ENCODE measurements at regions not wholly inside any gene's neighbourhood (a gene's known extent, or its start where the extent isn't known, plus 50 kb on each side); places are given as distances from the start of the nearest gene placed in this dataset.

DNA sequence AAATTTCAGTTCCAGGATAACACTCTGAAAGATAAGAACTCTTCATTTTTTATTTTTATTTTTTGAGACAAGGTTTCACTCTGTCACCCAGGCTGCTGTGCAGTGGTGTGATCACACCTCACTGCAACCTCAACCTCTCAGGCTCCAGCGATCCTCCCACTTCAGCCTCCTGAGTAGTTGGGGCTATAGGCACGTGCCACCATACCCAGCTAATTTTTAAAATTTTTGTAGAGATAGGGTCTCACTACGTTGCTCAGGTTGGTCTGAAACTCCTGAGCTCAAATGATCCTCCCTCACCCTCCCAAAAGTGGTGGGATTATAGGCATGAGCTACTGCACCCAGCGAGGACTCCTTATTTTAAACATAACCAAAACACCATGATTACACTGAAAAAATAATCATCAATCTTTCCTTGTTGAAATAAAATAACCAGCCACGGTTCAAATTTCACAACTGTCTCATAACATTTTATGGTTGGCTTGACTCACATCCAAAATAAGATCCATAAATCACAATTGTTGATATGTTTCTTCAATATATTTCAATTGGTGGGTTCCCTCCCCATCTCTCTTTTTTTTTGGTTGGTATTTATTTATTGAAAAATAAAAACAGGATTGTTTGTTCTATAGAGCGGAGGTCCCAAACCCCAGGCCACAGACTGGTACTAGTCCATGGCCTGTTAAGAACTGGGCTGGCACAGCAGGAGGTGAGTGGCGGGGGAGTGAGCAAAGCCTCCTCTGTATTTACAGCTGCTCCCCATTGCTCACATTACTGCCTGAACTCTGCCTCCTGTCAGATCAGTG is 60.1 kb upstream of the FAM171A1 start:
- TF ChIP-seq POLR2AphosphoS5 (IDR thresholded peaks at IDR 0.05; ENCODE audit: insufficient read depth in 1 of 2, low read depth in 1 of 2) (no peak), POLR2A (IDR thresholded peaks at IDR 0.05) (no peak)
- TF ChIP-seq, protein P1, sequence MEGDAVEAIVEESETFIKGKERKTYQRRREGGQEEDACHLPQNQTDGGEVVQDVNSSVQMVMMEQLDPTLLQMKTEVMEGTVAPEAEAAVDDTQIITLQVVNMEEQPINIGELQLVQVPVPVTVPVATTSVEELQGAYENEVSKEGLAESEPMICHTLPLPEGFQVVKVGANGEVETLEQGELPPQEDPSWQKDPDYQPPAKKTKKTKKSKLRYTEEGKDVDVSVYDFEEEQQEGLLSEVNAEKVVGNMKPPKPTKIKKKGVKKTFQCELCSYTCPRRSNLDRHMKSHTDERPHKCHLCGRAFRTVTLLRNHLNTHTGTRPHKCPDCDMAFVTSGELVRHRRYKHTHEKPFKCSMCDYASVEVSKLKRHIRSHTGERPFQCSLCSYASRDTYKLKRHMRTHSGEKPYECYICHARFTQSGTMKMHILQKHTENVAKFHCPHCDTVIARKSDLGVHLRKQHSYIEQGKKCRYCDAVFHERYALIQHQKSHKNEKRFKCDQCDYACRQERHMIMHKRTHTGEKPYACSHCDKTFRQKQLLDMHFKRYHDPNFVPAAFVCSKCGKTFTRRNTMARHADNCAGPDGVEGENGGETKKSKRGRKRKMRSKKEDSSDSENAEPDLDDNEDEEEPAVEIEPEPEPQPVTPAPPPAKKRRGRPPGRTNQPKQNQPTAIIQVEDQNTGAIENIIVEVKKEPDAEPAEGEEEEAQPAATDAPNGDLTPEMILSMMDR (IDR thresholded peaks at IDR 0.05), result no peak
